GM21526 (cell line): ENCODE measurements at regions not wholly inside any gene's neighbourhood (a gene's known extent, or its start where the extent isn't known, plus 50 kb on each side); places are given as distances from the start of the nearest gene placed in this dataset.
"Not testable (repeated sequence)": the region's sequence is repeated elsewhere in the genome, so short reads cannot be mapped to it uniquely, and the experiment has no call there.

Experiments used
- ATAC-seq: cut with Tn5 transposase; IDR thresholded peaks from one replicate; pipeline ENCODE4 v1.9.1; 2021; ENCODE audit warnings: moderate library complexity; ENCODE audit not compliant: unreplicated experiment, low FRiP score

DNA sequence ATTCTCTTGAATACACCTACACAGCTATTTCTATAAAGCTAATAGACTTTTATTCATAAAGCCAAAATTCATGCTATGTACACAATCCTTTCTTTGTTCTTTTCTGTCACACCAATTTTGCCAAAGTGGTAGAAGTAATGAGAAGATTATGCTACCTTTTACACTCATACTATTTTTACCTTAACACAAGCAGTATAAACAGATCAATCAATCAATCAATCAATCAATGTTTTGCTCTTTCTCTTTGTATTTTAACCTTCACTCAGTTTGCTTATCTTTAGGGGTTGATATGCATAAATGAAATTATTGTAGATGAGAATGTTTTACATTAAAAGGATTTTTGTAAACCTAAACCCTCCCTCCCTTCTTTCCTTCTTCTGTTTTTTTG is 878.6 kb downstream of the RAPGEF2 start:
- no peak for ATAC-seq

DNA sequence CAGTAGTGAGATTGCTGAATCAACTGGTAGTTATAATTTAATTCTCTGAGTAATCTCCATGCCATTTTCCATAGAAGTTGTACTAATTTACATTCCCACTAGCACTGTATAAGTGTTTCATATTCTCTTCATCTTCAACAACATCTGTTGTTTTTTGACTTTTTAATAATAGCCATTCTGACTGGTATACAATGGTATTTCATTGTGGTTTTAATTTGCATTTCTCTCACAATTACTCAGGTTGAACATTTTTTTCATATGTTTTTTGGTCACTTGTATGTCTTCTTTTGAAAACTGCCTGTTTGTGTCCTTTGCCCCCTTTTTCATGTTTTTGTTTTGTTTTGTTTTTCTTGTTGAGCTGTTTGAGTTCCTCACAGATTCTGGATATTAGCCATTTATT is 880.2 kb downstream of the RAPGEF2 start:
- ATAC-seq, result no peak

DNA sequence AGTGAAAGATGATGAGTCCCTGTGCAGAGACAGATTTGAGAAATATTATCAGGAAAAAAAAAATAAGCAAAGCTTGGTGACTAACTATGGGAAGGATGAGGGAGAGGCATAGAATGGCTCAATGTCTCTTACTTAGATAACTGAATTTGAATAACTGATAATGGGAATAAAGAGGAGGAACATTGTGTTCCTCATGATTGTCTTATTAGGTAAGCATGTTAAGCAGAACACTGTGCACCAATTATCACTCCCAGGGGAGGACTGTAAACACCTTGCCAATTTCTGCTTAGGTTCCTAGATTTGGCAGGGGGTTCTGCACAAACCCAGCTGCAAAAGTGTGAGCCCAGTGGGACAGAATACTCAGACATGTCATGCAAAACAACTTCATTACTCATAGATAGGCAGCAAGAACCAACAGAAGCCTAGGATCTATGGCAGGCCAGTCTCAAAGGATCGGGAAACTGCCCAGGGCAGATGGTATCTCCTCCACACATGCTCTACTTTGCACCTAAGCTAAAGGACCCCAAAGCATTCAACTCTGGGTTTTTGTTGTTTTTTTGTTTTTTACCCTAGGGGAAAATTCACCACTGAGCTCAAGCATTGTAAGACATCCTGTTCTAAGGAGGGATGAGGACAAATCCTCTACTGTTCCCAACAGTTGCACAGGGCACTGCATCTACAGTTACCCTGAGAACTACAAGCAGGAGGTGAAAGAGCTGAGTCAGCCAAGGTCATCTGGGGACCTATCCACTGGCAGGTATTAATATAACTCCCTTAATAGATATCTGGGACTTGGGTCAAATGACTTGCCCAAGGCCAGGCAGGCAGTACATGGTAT is 907.0 kb downstream of the RAPGEF2 start:
- no peak for ATAC-seq

DNA sequence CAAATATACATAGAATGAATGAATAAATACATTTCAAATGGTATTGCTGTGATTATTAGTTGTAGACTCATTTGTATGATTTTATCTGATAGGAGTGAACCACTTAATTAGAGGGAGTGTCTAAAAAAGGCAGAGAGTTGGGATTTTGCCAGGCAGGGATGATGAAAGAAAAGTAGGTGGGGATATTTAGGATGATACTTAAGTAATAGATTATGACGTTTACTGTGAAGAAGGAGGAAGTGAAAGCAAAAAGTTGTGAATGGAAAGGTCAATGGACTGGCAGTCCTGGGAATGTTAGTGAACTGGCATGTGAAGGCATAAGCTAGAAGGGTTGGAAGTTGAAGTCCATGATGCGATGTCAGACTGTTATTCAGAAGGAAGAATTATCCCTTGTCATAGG is 917.1 kb downstream of the RAPGEF2 start:
- no peak for ATAC-seq

DNA sequence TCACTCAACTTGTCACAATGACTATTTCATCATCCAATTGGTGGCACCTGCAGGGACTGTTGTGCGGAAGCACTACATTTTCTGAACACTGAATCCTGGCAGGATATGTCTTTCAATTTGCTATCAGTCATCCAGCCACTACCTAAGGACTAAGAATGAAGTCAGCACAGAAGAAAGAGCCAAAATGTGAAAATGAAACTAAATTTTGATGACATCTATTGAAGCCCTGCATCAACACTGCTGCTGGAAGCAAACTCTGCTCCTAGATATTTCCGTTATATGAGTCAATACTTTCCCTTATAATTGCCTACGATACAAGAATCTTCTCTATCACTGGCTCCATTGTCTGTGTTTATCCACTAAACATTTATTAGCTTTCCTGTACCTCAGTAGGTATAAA is 917.9 kb downstream of the RAPGEF2 start:
- ATAC-seq, result no peak

DNA sequence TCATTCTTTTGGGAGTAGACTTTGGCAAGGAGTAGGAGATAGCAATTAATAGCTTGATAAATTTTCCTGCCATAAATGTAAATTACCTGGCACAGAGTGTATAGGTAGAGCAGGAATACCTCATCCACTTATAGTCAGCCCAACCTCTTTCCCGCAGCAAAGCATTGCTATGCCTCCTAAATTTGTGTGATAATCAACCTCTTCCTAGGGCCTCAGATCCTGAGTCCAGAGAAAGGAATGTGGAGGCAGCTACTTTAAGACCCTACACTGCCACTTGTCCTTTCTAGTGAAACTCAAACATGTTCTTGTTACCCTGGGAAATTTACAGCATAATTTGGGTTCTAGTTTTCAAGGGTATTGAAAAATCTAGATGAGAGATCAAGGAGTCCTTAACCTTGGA is 919.0 kb downstream of the RAPGEF2 start:
- no peak for ATAC-seq

DNA sequence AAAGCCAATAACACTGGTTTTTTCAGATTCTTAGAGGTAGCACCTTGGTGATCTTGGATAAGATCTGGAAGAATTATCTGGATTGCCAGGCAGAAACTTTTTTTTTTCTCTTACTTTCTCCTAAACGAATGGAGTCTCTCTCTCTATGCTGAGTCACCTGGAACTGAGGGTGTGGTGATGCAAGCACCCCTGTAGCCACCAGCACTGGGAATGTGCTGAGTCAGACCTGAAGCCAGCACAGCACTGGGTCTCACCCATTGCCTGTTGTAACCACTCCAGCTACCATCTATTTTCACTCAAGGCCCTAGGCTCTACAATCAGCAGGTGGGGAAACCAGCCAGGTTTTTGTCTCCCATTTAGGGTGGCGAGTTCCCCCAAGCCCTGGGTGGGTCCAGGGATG is 923.8 kb downstream of the RAPGEF2 start:
- ATAC-seq, result no peak

DNA sequence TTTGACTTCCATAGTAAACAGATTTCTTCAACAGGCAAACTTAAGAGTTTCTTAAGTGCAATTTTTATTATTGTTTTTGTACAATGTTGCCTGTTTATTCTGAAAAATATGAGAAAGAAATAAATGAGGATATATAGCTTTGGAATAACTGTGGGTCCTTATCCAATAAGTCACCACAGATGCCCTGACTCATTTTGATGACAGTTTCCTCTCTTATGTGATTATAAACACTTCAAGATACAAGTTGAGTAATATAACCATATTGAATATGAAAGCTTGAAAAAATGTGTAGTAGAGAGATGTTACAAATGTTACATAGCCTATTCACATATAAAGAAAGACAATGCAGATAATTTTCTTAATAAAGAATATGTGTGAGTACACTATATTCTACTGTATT is 931.6 kb downstream of the RAPGEF2 start:
- ATAC-seq, result no peak

DNA sequence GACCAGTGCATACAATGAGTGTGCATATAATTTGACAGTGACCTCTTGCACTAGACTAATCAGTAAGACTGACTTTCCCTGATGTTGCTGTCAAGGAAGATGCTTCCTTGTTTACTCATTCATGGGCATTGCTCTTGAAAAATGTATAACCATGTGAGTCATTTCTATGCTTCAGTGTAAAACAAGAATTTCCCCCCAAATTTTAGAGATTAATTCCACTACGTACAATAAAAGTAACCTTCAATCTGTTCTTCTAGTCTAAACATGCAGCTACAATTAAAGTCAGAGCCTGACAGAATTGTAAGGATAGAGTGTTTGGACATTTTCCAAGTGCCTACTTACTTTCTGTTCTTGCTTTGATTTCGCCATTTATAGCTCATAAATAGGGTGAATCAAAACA is 935.7 kb downstream of the RAPGEF2 start:
- no peak for ATAC-seq

DNA sequence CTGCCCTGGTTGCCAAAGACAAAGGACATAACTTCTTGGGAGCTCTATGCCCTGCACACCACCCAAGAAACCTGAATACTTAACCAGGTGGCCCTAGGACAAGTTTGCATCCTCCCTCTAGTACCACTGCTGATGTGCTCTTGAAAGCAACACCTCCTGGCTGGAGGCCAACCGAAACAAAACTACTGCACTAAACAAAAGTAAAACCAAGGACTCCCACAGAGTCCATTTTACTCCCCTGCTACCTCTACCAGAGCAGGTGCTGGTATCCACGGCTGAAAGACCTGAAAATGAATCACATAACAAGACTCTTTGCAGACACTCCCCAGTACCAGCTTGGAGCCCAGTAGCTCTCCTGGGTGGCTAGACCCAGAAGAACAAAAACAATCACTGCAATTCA is 941.8 kb downstream of the RAPGEF2 start:
- no peak for ATAC-seq

DNA sequence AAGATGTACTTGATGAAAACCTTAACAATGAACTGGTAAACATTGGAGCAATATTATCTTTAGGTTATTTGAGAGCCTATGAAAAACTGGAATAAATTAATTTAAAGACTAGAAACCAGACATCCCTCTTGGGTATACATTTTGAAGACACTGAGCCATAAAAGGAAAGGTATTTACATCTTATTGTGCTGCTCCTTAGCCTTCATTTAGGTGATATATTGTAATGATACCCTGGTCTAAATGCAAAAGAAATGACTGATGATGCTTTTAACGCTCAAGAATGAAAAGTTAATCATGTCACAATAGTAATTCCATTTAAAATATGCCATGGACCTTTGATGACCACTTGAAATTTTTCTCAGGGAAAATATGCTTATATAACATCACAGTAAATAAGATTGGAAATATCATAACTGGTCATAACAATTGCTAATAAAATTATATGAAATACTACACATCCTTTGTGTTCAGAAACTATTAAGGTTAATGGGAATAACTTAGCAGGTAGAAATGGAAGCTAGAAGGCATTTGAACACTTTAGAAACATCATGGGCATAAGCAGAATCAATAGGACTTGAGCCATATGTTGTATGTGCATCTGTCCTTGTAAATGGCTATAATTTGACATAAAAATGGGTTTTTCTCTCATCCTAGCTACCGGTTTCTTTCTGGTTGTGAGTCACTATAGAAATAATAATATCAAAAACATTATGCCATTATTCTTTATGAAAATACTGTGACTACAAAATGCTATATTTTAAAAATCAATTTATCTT is 979.7 kb downstream of the RAPGEF2 start:
- ATAC-seq, result no peak

DNA sequence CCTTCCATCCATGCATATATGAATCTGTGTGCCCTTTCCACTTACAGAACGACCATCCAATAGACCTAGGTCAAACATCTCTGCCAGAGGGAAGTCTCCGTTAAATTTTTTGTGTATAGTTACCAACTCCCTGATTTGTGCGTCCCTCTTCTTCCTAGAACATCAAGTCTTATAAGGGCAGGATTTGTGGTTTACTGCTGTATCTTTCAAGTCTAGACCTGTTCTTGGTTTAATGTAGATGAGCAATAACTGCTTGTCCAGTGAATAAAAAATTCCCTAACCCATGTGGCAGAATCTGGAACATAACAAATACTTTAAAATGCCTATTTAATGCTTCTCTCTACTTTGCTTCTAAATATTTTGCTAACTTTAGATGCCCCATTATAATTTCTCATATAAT is 988.8 kb downstream of the RAPGEF2 start:
- no peak for ATAC-seq

DNA sequence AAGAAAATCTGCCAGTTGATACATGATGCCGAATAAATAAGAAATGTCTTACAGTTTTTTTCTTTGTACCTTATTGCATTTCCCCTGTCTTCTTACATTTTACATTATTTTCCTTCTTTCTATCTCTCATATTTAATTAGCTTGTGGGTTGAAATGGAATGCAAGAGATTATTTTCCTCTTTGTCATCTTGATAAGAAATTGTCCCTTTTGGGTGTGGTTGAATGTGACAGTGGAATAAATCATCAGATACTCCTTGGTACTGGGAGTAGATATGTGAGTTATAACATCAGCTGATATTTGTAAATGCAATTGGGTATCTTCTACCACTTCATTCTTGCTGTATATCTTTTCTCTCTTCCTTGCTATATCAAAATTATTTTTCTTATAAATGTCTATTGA is 997.4 kb downstream of the RAPGEF2 start:
- ATAC-seq, result no peak

DNA sequence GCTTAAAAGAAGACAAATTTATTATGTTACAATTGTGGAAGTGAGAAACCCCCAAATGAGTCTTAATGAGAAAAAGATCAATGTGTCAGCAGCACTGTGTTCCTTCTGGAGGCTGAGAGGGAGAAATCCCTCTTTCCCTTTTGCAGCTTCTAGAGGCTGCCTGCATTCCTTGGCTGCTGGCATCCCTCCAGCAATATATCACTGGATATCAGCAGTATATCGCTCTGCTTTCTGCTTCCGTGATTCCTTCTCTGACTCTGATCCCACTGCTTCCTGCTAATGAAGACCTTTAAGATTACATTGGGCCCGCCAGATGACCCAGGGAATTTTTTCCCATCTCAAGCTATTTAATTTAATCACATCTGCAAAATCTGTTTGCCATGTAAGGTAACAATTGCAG is 1008.0 kb downstream of the RAPGEF2 start:
- ATAC-seq, result no peak

DNA sequence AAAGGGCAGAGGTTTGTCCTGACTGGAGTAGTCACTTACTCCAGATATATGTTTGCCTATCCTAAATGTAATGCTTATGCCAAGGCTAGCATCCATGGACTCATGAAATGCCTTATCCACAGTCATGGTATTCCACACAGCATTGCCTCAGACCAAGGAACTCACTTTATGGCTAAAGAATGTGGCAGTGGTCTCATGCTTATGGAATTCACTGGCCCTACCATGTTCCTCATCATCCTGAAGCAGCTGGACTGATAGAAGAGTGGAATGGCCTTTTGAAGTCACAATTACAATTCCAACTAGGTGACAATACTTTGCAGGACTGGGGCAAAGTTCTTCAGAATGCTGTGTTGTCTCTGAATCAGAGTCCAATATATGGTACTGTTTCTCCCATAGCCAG is 1014.8 kb downstream of the RAPGEF2 start:
- no peak for ATAC-seq

DNA sequence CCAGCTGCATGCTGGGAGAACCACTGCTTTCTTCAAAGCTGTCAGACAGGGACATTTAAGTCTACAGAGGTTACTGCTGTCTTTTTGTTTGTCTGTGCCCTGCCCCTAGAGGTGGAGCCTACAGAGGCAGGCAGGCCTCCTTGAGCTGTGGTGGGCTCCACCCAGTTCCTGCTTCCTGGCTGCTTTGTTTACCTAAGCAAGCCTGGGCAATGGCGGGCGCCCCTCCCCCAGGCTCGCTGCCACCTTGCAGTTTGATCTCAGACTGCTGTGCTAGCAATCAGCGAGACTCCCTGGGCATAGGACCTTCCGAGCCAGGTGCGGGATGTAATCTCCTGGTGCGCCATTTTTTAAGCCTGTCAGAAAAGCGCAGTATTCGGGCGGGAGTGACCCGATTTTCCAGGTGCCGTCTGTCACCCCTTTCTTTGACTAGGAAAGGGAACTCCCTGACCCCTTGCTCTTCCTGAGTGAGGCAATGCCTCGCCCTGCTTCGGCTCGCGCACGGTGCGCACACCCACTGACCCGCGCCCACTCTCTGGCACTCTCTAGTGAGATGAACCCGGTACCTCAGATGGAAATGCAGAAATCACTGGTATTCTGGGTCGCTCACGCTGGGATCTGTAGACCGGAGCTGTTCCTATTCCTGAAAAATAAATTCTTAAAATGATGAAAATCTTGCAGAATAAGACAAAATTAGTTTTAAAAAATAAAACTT is 1022.9 kb downstream of the RAPGEF2 start:
- not testable (repeated sequence) for ATAC-seq

DNA sequence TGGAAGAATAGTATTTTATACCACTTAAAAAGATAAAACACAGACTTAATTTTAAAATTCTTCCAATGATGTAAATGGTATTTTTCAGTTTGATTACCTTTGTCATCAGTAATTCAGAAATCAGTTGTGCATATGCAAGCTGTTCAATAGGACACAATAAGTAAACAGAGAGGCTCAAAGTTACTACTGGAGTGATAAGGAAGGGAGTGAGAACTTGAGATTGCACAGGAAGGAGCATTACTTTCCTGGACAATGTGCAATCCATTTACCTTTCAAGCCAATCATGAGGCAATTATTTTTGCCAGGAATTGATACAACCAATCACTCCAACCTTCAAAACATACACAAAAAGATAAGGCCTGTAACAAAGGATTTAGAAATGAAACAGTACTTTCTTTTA is 1024.3 kb downstream of the RAPGEF2 start:
- no peak for ATAC-seq

DNA sequence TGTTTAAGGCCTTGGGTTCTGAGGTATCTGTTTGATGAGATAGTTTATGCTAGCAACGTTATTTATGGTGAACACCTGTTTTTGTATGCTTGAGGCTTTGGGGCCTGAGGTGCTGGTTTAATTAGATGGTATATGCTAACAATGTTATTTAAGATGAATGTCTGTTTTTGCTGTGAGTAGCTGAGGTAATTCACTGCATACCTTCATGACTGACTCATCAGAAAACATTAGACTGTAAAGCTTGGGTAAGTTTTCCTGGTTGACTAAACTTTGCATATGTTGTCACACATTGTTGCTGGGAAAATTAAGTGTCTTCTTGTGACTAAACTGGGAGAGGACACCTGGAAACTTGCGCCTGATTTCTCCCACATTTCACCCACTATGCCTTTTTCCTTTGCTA is 1026.6 kb downstream of the RAPGEF2 start:
- no peak for ATAC-seq

DNA sequence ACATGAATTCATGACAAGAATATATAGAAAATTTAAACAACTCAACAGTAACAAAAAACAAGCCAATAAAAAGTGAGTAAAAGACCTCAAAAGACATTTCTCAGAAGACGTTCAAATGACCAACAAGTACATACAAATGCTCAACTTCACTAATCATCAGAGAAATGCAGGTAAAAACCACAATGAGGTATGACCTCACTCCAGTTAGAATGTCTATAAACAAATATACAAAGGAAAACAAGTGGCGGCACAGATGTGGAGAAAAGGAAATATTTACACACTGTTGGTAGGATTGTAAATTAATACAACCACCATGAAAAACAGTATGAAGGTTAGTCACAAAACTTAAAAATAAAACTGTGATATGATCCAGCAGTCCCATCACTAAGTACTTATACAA is 1033.1 kb downstream of the RAPGEF2 start:
- ATAC-seq, result no peak

DNA sequence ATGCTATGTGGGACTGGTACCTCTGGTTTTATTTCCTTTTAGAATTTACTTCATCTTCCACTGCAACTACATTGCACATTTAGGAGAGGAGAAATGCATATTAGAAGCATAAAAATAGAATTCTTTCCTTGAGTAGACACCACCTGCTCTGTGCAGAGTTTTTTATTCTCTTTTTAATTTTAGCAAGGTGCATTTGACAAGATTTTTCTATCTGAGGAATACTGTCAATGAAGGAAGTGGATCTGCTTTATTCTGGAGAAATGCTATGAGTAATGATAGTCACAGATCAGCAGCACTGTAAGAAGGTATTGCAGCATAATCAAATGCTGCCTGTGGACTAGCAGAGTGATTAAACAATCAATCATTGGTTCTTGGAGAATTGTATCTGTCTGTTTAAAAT is 1038.3 kb downstream of the RAPGEF2 start:
- ATAC-seq, result no peak

DNA sequence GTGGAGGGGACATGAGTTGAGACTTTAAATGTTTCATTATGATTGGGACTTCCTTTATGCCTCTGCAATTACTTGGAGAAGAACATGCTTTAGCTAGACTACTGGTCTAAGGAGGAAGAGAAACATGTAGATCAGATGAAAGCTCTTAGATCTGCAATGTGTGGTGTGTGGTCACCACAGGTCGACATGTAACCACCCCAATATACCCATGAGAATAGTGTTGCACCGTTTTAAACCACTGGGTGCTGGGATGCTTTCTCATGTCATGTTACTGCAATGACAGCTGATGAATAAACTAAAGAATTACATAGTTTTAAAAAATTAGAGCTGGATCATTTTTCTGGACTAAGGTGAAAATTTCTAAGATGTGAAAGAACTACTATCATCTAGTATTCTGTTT is 1039.7 kb downstream of the RAPGEF2 start:
- peak; percentile 70 for ATAC-seq
